Psoas muscle (tissue), 7 donors: ENCODE measurements at regions not wholly inside any gene's neighbourhood (a gene's known extent, or its start where the extent isn't known, plus 50 kb on each side); places are given as distances from the start of the nearest gene placed in this dataset.

Source experiments
- ATAC-seq, 4 donors: fragments of 200-7000 bp; cut with Tn5 transposase; one replicate each; pipeline ENCODE4 v1.9.1; 2020; ENCODE audit warnings: moderate library complexity in 3 of 4, mild to moderate bottlenecking in 2 of 4
- DNase-seq, 2 donors: peaks; one replicate each; pipeline ENCODE4 v3.0.0-alpha.2; 2020
- H3K27ac ChIP-seq: fragments of 200-600 bp; one replicate; pipeline ENCODE4 v1.8.0; 2022
- H3K27me3 ChIP-seq, 3 donors: fragments of 200-600 bp in 1 of 3; one replicate each; pipeline versions ENCODE4 v1.6.1 to v1.8.0; 2013 to 2022; ENCODE audit warnings: low read length in 2 of 3, mild to moderate bottlenecking in 2 of 3, moderate library complexity in 1 of 3; ENCODE audit not compliant: insufficient read depth in 3 of 3
- H3K36me3 ChIP-seq, 2 donors: fragments of 200-600 bp in 1 of 2; one replicate each; pipeline versions ENCODE4 v1.6.1 to v1.8.0; 2013 to 2022; ENCODE audit warnings: low read depth in 1 of 2, mild to moderate bottlenecking in 1 of 2, moderate library complexity in 1 of 2; ENCODE audit not compliant: insufficient read depth in 1 of 2
- H3K4me1 ChIP-seq: fragments of 200-600 bp; one replicate; pipeline ENCODE4 v1.8.0; 2022
- H3K4me3 ChIP-seq: fragments of 200-600 bp; one replicate; pipeline ENCODE4 v1.8.0; 2022; ENCODE audit warnings: mild to moderate bottlenecking
- H3K9me3 ChIP-seq: fragments of 200-600 bp; one replicate; pipeline ENCODE4 v1.8.0; 2022
- CTCF ChIP-seq: fragments of 200-600 bp; IDR thresholded peaks from one replicate; pipeline ENCODE4 v1.8.0; 2022; ENCODE audit warnings: antibody characterized with exemption
- WGBS, 3 donors: extraction: QIAGEN DNeasy Blood & Tissue Kit; methylation state at CpG; one replicate each; pipeline versions ENCODE4 v1.1.6 to v1.1.7; 2013; 5-methylcytosine and 5-hydroxymethylcytosine counted together
- intact Hi-C, 2 donors: fragments of 100-400 bp; cut with DNase I; formaldehyde crosslinking; loops; one replicate each; pipeline versions ENCODE4 v1.11.0 to v1.14.2; 2022
- donor health status: healthy with polysubstance abuse.
- donor health status: DM: no; HTN: no; CAD: no; lungs with moderate emphysema.
- donor health status: Bipolar disorder and iron deficiency.
- donor health status: healthy.
- donor health status: DM: yes; HTN: yes; CAD: no.
- donor health status: DM: no; HTN: no; CAD: no.
- donor health status: DM: yes; HTN: yes; CAD: no.

GRCh38 chr14:34078117-34078743 lies 127.4 kb upstream of the EGLN3 start:
- intact Hi-C loops, result no loop called here
- DNase-seq (no peak), ATAC-seq (no peak)
- Histone ChIP-seq H3K27ac (no peak overlapping the region), H3K4me3 (no peak overlapping the region), H3K36me3 (no peaks in the 10 kb centered on the region), H3K4me1 (peaks cover 31% of the 10 kb centered on the region), H3K9me3 (no peaks in the 10 kb centered on the region), H3K27me3 (no peaks in the 10 kb centered on the region)
- WGBS, 3 donors, result 83 to 89% (median 87%) methylated on average over 12 of the region's 12 CpGs
- TF ChIP-seq CTCF, result no peak

- Histone ChIP-seq H3K27ac (no peak overlapping the region), H3K4me1 (peaks cover 10% of the 10 kb centered on the region), H3K9me3 (peaks cover 5% of the 10 kb centered on the region), H3K27me3 (no peaks in the 10 kb centered on the region), H3K36me3 (no peaks in the 10 kb centered on the region), H3K4me3 (no peak overlapping the region)
- intact Hi-C loops, result no loop called here
- no peak for DNase-seq
- 33 to 54% (median 44%) methylated on average over 1 of the region's 1 CpG for WGBS, 3 donors
- no peak for TF ChIP-seq CTCF
- no peak for ATAC-seq
These were observed 125.0 kb upstream of the EGLN3 start for GRCh38 chr14:34075826-34076225.

GRCh38 chr14:34075042-34075744 lies 124.3 kb upstream of the EGLN3 start:
- intact Hi-C loops, result no loop called here
- 55 to 78% (median 64%) methylated on average over 3 of the region's 3 CpGs for WGBS, 3 donors
- TF ChIP-seq CTCF, result no peak
- Histone ChIP-seq H3K36me3 (no peaks in the 10 kb centered on the region), H3K27ac (no peak overlapping the region), H3K9me3 (peaks cover 5% of the 10 kb centered on the region), H3K4me1 (peaks cover 4% of the 10 kb centered on the region), H3K27me3 (no peaks in the 10 kb centered on the region), H3K4me3 (no peak overlapping the region)
- DNase-seq, result no peak
- ATAC-seq, result no peak

- WGBS, 3 donors, result 89 to 100% (median 99%) methylated on average over 1 of the region's 1 CpG
- Histone ChIP-seq H3K27me3 (no peaks in the 10 kb centered on the region), H3K36me3 (no peaks in the 10 kb centered on the region), H3K4me1 (no peaks in the 10 kb centered on the region), H3K9me3 (peaks cover 5% of the 10 kb centered on the region), H3K4me3 (no peak overlapping the region), H3K27ac (no peak overlapping the region)
- intact Hi-C loops, result no loop called here
- no peak for TF ChIP-seq CTCF
- no peak for DNase-seq
- ATAC-seq, result no peak
These were observed 122.0 kb upstream of the EGLN3 start for GRCh38 chr14:34072921-34073320.
